Ascending aorta (tissue), 2 donors: ENCODE measurements at regions not wholly inside any gene's neighbourhood (a gene's known extent, or its start where the extent isn't known, plus 50 kb on each side); places are given as distances from the start of the nearest gene placed in this dataset.

Source experiments
- DNase-seq, 2 donors: peaks; one replicate each; pipeline ENCODE4 v3.0.0-alpha.2; 2019; ENCODE audit warnings: low spot score in 2 of 2
- H3K27ac ChIP-seq, 2 donors: fragments of 200-600 bp; sonication (generic); one replicate each; pipeline ENCODE4 v1.5.1; 2016 to 2017; ENCODE audit warnings: mild to moderate bottlenecking in 1 of 2
- H3K27me3 ChIP-seq: fragments of 200-600 bp; sonication (generic); one replicate; pipeline ENCODE4 v1.5.1; 2017
- H3K36me3 ChIP-seq, 2 donors: fragments of 200-600 bp; sonication (generic); one replicate each; pipeline ENCODE4 v1.5.1; 2016
- H3K4me1 ChIP-seq, 2 donors: fragments of 200-600 bp; sonication (generic); one replicate each; pipeline ENCODE4 v1.5.1; 2016 to 2017; ENCODE audit warnings: mild to moderate bottlenecking in 1 of 2
- H3K4me3 ChIP-seq, 2 donors: fragments of 200-600 bp; sonication (generic); one replicate each; pipeline ENCODE4 v1.5.1; 2016 to 2017; ENCODE audit warnings: mild to moderate bottlenecking in 1 of 2
- H3K9me3 ChIP-seq, 2 donors: fragments of 200-600 bp; sonication (generic); one replicate each; pipeline ENCODE4 v1.5.1; 2016
- CTCF ChIP-seq, 3 experiments: fragments of 200-600 bp in 2 of 3; fragments of 450-650 bp in 1 of 3; sonication (generic) in 2 of 3; IDR thresholded peaks; one replicate each; pipeline ENCODE4 v1.5.1; 2016 to 2019; ENCODE audit warnings: antibody characterized with exemption in 3 of 3, mild to moderate bottlenecking in 1 of 3, moderate library complexity in 1 of 3
- intact Hi-C: fragments of 100-400 bp; cut with DNase I; formaldehyde crosslinking; loops from one replicate; pipeline ENCODE4 v1.15.1; 2023

GRCh38 chr5:155750101-155750500, 576.9 kb upstream of the SGCD start:
- Histone ChIP-seq H3K27me3 (no peaks in the 10 kb centered on the region), H3K9me3 (no peaks in the 10 kb centered on the region), H3K27ac (no peak overlapping the region), H3K36me3 (no peaks in the 10 kb centered on the region), H3K4me1 (no peaks in the 10 kb centered on the region), H3K4me3 (no peak overlapping the region)
- no peak for TF ChIP-seq CTCF (IDR thresholded peaks at IDR 0.05)
- DNase-seq, result no peak
- intact Hi-C loops, result no loop called here

- TF ChIP-seq CTCF (IDR thresholded peaks at IDR 0.05), result no peak
- no peak overlapping the region for H3K27ac ChIP-seq
- intact Hi-C loops, result no loop called here
These were observed 576.4 kb upstream of the SGCD start for GRCh38 chr5:155750571-155750970.

GRCh38 chr5:155753943-155754581, 572.9 kb upstream of the SGCD start:
- intact Hi-C loops, result no loop called here
- H3K4me3 ChIP-seq, result no peak overlapping the region
- no peaks in the 10 kb centered on the region for H3K4me1 ChIP-seq
- no peaks in the 10 kb centered on the region for H3K27me3 ChIP-seq
- H3K36me3 ChIP-seq, result no peaks in the 10 kb centered on the region
- DNase-seq, result no peak
- H3K27ac ChIP-seq, result no peak overlapping the region
- no peak for TF ChIP-seq CTCF (IDR thresholded peaks at IDR 0.05)
- no peaks in the 10 kb centered on the region for H3K9me3 ChIP-seq

More at GRCh38 chr5:155750571-155750970, 576.4 kb upstream of the SGCD start:
- no peaks in the 10 kb centered on the region for H3K36me3 ChIP-seq
- H3K4me3 ChIP-seq, result no peak overlapping the region
- no peaks in the 10 kb centered on the region for H3K4me1 ChIP-seq
- no peaks in the 10 kb centered on the region for H3K9me3 ChIP-seq
- no peak for DNase-seq
- no peaks in the 10 kb centered on the region for H3K27me3 ChIP-seq

- intact Hi-C loops, result no loop called here
These were observed 567.7 kb upstream of the SGCD start for GRCh38 chr5:155759252-155759651.

GRCh38 chr5:155759984-155760383, 567.0 kb upstream of the SGCD start:
- Histone ChIP-seq H3K27ac (no peak overlapping the region), H3K36me3 (no peaks in the 10 kb centered on the region), H3K9me3 (no peaks in the 10 kb centered on the region), H3K27me3 (no peaks in the 10 kb centered on the region), H3K4me3 (no peak overlapping the region), H3K4me1 (no peaks in the 10 kb centered on the region)
- no peak for DNase-seq
- TF ChIP-seq CTCF (IDR thresholded peaks at IDR 0.05), result no peak
- intact Hi-C loops, result no loop called here

More at GRCh38 chr5:155759252-155759651, 567.7 kb upstream of the SGCD start:
- H3K27me3 ChIP-seq, result no peaks in the 10 kb centered on the region
- no peaks in the 10 kb centered on the region for H3K9me3 ChIP-seq
- H3K27ac ChIP-seq, result no peak overlapping the region
- no peaks in the 10 kb centered on the region for H3K4me1 ChIP-seq
- no peaks in the 10 kb centered on the region for H3K36me3 ChIP-seq
- no peak overlapping the region for H3K4me3 ChIP-seq
- DNase-seq, result no peak
- TF ChIP-seq CTCF (IDR thresholded peaks at IDR 0.05), result no peak

GRCh38 chr5:155761502-155761901, 565.5 kb upstream of the SGCD start:
- Histone ChIP-seq H3K27me3 (no peaks in the 10 kb centered on the region), H3K9me3 (no peaks in the 10 kb centered on the region), H3K27ac (no peak overlapping the region), H3K36me3 (no peaks in the 10 kb centered on the region), H3K4me3 (no peak overlapping the region), H3K4me1 (no peaks in the 10 kb centered on the region)
- intact Hi-C loops, result no loop called here
- DNase-seq, result no peak
- no peak for TF ChIP-seq CTCF (IDR thresholded peaks at IDR 0.05)
